Ishikawa (cell line): ENCODE measurements at regions not wholly inside any gene's neighbourhood (a gene's known extent, or its start where the extent isn't known, plus 50 kb on each side); places are given as distances from the start of the nearest gene placed in this dataset.

Experiments
- CEBPB ChIP-seq: IDR thresholded peaks from 2 replicates; pipeline ENCODE4 v1.6.1; 2012
- EP300 ChIP-seq: IDR thresholded peaks from 2 replicates; pipeline ENCODE4 v1.6.1; 2012; ENCODE audit warnings: borderline replicate concordance
- MAX ChIP-seq: IDR thresholded peaks from 2 replicates; pipeline ENCODE4 v1.6.1; 2012

- no peak for TF ChIP-seq EP300
- TF ChIP-seq MAX: no peak
- TF ChIP-seq CEBPB: no peak
These were observed 541.5 kb downstream of the CD83 start for GRCh38 chr6:14658886-14659561.
